OCI-LY1 (cell line): ENCODE measurements at regions not wholly inside any gene's neighbourhood (a gene's known extent, or its start where the extent isn't known, plus 50 kb on each side); places are given as distances from the start of the nearest gene placed in this dataset.

Experiments used
- EZH2 ChIP-seq: fragments of 200-600 bp; sonication (generic), shearing (Covaris generic); IDR thresholded peaks from 2 replicates; pipeline ENCODE4 v1.8.0; 2017; ENCODE audit warnings: borderline replicate concordance, mixed run types, mild to moderate bottlenecking, antibody characterized with exemption, low read length, moderate library complexity, mixed read lengths
- TF ChIP-seq, protein P1 (sequence below): fragments of 200-600 bp; sonication (generic), shearing (Covaris generic); IDR thresholded peaks from 2 replicates; pipeline ENCODE4 v1.5.1; 2017; ENCODE audit warnings: mild to moderate bottlenecking, antibody characterized with exemption, low read length, moderate library complexity, mixed read lengths

DNA sequence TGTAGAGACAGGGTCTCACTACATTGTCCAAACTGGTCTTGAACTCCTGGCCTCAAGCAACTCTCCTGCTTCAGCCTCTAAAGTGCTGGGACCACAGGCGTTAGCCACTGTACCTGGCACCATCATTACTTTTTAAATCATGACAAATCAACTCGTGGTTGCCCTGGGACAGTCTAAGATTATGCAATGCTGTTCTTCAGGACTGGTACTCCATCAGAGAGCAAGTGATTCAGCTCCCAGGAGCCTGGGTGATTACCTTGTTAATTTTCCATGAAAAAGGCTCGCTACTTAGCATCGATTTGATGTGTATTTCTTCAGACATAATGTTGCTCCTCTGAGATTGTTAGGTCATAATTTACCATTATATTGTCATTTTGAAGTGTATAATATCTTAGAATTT lies 158.9 kb upstream of the STEAP4 start:
- TF ChIP-seq, protein P1, sequence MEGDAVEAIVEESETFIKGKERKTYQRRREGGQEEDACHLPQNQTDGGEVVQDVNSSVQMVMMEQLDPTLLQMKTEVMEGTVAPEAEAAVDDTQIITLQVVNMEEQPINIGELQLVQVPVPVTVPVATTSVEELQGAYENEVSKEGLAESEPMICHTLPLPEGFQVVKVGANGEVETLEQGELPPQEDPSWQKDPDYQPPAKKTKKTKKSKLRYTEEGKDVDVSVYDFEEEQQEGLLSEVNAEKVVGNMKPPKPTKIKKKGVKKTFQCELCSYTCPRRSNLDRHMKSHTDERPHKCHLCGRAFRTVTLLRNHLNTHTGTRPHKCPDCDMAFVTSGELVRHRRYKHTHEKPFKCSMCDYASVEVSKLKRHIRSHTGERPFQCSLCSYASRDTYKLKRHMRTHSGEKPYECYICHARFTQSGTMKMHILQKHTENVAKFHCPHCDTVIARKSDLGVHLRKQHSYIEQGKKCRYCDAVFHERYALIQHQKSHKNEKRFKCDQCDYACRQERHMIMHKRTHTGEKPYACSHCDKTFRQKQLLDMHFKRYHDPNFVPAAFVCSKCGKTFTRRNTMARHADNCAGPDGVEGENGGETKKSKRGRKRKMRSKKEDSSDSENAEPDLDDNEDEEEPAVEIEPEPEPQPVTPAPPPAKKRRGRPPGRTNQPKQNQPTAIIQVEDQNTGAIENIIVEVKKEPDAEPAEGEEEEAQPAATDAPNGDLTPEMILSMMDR: no peak
- TF ChIP-seq EZH2: no peak
